NCI-H1105 (cell line): ENCODE measurements at regions not wholly inside any gene's neighbourhood (a gene's known extent, or its start where the extent isn't known, plus 50 kb on each side); places are given as distances from the start of the nearest gene placed in this dataset.

Experiments
- DNase-seq: peaks from one replicate; lab custom pipeline; 2025; lab: John Stamatoyannopoulos, UW

GRCh38 chr4:96097693-96098092 is 257.8 kb downstream of the PDHA2 start:
- no peak for DNase-seq

GRCh38 chr4:96099031-96099430 is 259.1 kb downstream of the PDHA2 start:
- no peak for DNase-seq

GRCh38 chr4:96102541-96103026 is 262.7 kb downstream of the PDHA2 start:
- no peak for DNase-seq

- no peak for DNase-seq
These were observed 263.2 kb downstream of the PDHA2 start for GRCh38 chr4:96103086-96103485.

DNA sequence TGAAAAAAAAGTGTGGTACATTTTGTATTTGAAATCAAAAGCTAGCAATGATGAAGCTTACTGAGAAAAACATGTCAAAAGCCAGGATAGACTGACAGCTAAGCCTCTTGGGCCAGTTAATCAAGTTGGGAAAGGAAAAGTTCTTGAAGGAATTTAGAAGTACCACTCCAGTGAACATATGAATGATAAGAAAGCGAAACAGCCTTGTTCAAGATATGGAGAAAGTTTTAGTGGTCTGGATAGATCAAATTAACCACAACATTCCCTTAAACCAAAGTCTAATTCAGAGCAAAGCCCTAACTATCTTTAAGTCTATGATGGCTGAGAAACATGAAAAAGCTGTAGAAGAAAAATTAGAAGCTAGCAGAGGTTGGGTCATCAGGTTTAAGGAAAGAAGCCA is 268.3 kb downstream of the PDHA2 start:
- DNase-seq: no peak

DNA sequence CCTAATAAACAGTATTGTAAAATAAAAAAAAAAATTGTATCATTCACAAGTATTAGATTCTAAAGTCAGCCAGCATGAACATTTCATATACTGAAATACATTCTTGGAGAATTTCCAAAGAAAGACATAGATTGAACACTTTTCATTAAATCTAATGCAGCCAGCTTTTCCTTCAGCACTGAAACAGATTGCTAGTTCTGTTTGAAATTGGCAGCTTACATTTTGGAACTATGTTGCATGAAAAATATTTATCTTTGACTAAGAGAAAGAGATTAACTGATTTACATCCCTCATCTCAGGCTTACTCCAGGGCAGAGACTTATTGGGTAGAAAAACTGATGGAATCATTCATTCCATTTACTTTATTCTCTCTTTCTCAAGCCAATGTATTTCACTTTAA is 272.7 kb downstream of the PDHA2 start:
- DNase-seq: no peak

- DNase-seq: no peak
These were observed 280.3 kb downstream of the PDHA2 start for GRCh38 chr4:96120206-96120605.

GRCh38 chr4:96126227-96126626 is 286.3 kb downstream of the PDHA2 start:
- DNase-seq: no peak

GRCh38 chr4:96131186-96131585 is 291.3 kb downstream of the PDHA2 start:
- DNase-seq: no peak

DNA sequence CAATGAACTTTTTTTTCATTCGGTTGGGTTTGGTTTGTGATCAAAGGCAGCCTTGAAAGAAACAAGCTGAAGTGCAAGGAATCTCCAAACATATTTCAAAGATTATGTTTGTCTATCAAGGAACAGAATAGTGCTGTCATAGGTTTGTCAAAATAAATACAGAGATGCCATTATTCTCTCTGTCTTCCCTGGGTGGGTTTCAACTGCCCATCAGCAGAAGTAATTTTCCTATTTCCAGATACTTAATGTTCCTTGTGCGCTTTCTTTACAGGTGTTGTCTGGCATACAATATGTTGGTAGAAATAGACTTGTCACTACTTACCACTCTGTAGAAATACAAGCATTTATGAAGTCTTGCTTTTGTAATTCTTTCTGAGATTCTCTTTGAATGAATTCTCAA is 294.9 kb downstream of the PDHA2 start:
- no peak for DNase-seq

DNA sequence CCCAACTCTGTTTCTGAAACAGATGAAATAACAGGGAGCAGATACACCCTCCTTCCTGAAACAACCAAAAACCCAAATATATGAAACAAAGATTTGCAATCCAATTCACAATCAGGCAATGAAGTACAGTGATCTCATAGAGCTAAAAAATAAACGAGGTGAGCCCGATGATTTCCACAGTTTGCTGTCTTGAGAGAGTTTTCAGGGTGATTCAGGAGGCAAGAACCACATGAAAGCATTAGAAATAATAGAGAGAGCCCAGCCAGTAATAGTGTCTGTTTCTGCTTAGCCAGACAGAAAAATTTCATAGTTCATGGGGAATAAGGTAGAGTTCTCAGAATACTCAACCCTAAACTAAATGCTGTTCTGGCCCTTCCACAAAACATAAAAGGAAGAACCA is 296.2 kb downstream of the PDHA2 start:
- no peak for DNase-seq

DNA sequence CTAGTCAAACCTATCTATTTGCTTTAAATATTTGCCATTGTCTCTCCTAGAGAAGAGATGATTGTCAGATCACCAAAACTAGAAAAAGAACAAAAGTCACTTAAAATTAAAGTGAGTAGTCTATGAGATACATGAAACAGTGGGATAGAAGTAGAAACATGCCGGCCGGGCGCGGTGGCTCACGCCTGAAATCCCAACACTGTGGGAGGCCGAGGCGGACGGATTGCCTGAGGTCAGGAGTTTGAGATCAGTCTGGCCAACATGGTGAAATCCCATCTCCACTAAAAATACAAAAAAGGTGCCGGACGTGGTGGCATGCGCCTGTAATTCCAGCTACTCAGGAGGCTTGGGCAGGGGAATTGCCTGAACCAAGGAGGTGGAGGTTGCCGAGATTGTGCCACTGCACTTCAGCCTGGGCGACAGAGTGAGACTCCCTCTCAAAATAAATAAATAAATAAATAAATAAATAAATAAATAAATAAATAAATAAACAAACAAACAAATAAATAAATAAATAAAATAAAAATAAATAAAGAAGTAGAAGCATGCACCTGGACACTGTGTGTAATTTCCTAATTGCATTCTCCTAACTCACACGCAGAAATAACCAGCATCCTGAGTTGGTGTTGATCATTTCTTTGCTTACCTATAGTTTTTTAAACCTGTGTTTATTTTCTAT is 299.5 kb downstream of the PDHA2 start:
- DNase-seq: no peak

DNA sequence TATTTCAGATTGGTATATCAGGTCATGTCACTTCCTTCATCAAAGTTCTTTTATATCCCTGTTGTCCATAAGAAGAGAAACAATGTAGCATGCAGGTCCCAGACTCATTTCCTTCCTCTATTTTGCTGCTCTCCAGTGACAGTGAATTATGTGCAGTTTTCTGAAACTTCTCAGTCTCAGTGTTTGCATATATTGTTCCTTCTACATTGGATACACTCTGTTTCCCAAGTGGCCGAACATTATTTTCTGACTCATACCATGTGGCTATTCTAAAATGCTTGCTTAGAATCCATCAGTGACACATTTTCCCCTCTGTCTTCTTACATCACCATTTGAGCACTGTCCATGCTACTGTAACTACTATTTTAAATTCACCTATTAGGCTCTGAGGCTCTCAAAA is 305.7 kb downstream of the PDHA2 start:
- no peak for DNase-seq

GRCh38 chr4:96146686-96147085 is 306.8 kb downstream of the PDHA2 start:
- no peak for DNase-seq

DNA sequence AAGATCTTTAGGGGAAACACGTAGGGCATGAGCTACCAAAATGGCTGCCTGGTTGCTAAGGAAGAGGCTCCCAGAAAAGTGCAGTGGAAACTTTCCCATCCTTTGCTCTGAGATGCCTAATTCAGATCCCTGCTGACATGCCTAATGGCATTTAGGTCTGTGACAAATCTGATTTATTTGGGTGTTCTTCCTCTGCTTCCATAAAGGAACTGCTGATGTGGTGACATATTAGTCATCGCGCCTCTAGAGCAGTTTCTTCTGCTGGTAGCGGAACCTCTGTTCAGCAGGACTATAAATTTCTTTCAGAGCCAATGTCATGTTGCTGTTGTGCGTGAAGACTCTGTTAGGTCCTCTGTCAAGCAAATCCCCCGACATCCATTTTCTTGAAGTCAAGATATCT is 310.0 kb downstream of the PDHA2 start:
- no peak for DNase-seq

- DNase-seq: no peak
These were observed 310.6 kb downstream of the PDHA2 start for GRCh38 chr4:96150466-96150865.

DNA sequence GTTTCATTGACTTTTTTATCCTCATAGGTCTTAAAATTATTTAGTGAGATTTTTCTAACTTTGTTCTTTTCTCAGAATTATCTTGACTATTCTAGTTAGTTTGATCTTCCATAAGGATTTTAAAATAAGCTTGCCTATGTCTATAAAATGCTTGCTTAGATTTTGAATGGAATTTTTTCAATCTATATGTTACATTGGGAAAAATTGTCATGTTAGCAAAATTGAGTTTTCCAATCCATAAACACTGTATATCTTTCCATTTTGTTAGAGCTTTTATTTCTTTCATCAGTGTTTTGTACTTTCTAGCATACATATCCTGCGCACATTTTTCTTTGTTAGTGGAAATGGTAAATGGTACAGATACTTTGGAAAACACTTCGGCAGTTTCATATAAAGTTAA is 312.9 kb downstream of the PDHA2 start:
- no peak for DNase-seq

DNA sequence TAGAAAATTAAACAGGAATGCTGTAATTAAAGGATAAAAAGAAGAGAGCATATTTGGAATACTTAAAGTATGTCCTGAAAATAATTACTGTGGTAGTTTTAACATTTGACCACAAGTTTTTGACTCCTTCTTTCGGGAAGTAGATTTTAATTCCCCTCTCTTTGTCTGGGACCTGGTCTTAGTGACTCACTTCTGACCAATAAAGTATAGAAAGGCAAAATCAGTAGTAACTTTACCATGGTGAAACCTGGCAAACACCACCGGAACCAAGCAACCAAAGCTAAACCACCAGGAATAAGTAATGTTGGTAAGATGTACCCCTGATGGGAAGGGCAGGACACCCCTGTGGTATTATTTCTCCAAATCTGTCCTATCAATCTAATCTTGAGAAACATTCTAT is 314.8 kb downstream of the PDHA2 start:
- DNase-seq: no peak

DNA sequence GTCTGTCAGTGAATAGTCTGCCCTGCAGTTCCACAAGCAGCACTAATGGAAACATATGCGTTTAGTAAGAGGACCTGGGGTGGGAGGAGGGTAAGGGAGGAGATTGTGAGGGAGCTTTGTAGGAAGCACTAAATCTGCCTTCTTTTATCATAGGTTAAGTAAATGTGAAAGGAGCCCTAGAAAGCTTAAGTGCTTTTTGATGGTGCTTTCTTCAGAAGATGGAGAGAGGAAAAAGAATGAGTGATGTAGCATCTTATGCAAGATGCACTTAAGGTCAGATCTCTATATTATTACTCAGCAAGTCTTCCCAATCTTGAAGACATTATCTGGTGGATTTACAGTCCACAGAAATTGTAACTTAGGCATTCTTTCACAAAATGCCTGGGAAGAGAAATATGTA is 322.7 kb downstream of the PDHA2 start:
- DNase-seq: no peak

DNA sequence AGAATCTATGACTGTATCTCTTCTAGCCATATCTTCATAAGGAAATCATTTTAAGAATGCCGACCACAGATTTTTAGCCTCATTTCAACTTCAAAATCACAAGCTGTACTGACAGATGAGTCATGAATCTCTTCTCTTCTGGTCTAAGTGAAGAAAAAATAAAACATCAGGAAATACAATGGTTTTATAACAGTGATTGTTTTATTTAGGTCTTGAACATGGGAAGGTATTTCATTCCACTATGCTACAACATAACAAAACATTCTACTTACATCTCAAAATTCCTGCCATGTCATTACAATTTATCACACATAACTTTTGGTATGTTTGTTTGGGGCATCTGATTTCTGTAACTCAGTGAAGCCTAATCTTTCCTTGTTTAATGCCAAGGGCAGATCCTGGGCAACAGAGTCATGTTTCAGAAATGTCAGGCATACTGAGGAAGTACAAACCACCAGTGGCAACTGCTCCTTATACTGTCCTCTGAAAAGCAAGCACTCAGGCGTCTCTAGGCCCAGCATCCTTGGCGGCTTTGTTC is 325.0 kb downstream of the PDHA2 start:
- no peak for DNase-seq

DNA sequence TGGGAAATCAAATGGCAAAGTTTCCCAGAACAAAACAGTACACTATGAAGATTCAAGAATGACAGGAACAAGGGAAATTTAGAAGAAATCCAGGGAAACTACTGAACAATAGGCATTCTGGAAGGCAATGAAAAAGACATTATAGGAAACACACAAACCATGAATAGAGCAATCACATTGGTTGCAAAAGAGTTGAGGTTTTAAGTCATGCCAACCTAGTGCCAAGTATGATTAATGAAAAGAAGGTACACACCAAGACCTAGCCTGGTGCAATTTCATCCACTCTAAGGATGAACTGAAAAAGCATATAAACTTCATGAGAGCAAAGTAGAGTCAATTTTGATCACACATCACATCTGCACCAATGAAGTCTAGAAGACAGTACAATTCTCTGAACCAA is 326.9 kb downstream of the PDHA2 start:
- no peak for DNase-seq

GRCh38 chr4:96170198-96170597 is 330.3 kb downstream of the PDHA2 start:
- DNase-seq: no peak

DNA sequence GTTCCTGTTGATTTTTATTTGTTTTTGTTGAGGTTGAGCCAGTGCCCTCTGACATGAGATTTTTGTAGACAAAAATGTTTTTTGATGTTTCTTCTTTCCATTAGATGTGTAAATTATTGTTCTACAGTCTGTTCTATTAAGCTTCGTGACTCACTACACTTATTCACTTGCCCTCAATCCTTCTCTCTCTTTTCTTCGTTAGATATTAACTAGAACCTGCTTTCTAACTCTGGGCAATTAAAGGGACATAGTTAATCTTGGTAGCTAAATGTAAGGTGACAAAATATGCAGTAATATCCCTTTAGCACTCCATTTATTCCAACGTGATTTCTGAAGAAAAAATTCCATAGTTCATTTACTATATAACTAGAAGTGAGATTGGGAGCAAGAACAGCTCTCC is 333.9 kb downstream of the PDHA2 start:
- no peak for DNase-seq

- no peak for DNase-seq
These were observed 336.0 kb downstream of the PDHA2 start for GRCh38 chr4:96175871-96176270.
